Astrocyte of the spinal cord (primary cell): ENCODE measurements at regions not wholly inside any gene's neighbourhood (a gene's known extent, or its start where the extent isn't known, plus 50 kb on each side); places are given as distances from the start of the nearest gene placed in this dataset.
A peak's percentile ranks its signal among the peaks of the same experiment; 100 is the strongest.

ENCODE experiments used
- DNase-seq: peaks from one replicate; pipeline ENCODE4 v3.0.0; 2011; ENCODE audit warnings: low read depth, low spot score
- H3K4me3 ChIP-seq: 2 replicates; pipeline ENCODE4 v1.5.1; 2011; ENCODE audit warnings: low read depth, mild to moderate bottlenecking, low read length, moderate library complexity
- CTCF ChIP-seq: IDR thresholded peaks from 2 replicates; pipeline ENCODE4 v1.5.1; 2012; ENCODE audit warnings: low read depth, mild to moderate bottlenecking, low read length, inconsistent platforms
- in situ Hi-C: cut with HindIII; loops from 2 replicates; pipeline ENCODE4 v1.10.0; 2017; ENCODE audit warnings: low sequenced_read_pairs

- no peak for TF ChIP-seq CTCF
- no peak for DNase-seq
- in situ Hi-C loops, result loop anchor here (25.0 kb wide), 1 partner anchor 182 kb away; no protein-coding TSS in a partner anchor
- no peak overlapping the region for H3K4me3 ChIP-seq
Observed at GRCh38 chr1:66444438-66445265, 89.3 kb upstream of the SGIP1 start.

GRCh38 chr1:66445492-66446181 lies 88.3 kb upstream of the SGIP1 start:
- no peak overlapping the region for H3K4me3 ChIP-seq
- in situ Hi-C loops, result loop anchor here (25.0 kb wide), 1 partner anchor 183 kb away; no protein-coding TSS in a partner anchor
- no peak for DNase-seq
- no peak for TF ChIP-seq CTCF

GRCh38 chr1:66446261-66447001 lies 87.5 kb upstream of the SGIP1 start:
- in situ Hi-C loops, result loop anchor here (25.0 kb wide), 1 partner anchor 184 kb away; no protein-coding TSS in a partner anchor
- DNase-seq, result peak; percentile 75
- no peak overlapping the region for H3K4me3 ChIP-seq
- TF ChIP-seq CTCF, result peak; percentile 75

GRCh38 chr1:66450043-66450514 lies 83.9 kb upstream of the SGIP1 start:
- TF ChIP-seq CTCF, result no peak
- no peak overlapping the region for H3K4me3 ChIP-seq
- no peak for DNase-seq
- in situ Hi-C loops, result no loop called here

GRCh38 chr1:66450847-66451246 lies 83.1 kb upstream of the SGIP1 start:
- no peak for DNase-seq
- H3K4me3 ChIP-seq, result no peak overlapping the region
- no peak for TF ChIP-seq CTCF
- in situ Hi-C loops, result no loop called here

- no peak overlapping the region for H3K4me3 ChIP-seq
- no peak for DNase-seq
- TF ChIP-seq CTCF, result peak; percentile 29
- in situ Hi-C loops, result no loop called here
Observed at GRCh38 chr1:66452162-66452561, 81.8 kb upstream of the SGIP1 start.
